B cell (primary cell): ENCODE measurements at regions not wholly inside any gene's neighbourhood (a gene's known extent, or its start where the extent isn't known, plus 50 kb on each side); places are given as distances from the start of the nearest gene placed in this dataset.

Experiments
- ATAC-seq: fragments of 200-7000 bp; cut with Tn5 transposase; one replicate; pipeline ENCODE4 v1.10.0; 2021; ENCODE audit warnings: low read depth, mild to moderate bottlenecking, moderate number of reproducible peaks, moderate library complexity
- CTCF ChIA-PET: fragments of 350-600 bp; sonication (Branson Sonifier 250); formaldehyde crosslinking; loops from one replicate; lab custom pipeline; 2021; ENCODE audit warnings: antibody characterized with exemption, inconsistent platforms; lab: Charles Lee
- POLR2A ChIA-PET: fragments of 350-600 bp; sonication (Branson Sonifier 250); formaldehyde crosslinking; loops from one replicate; lab custom pipeline; 2021; ENCODE audit warnings: antibody characterized with exemption; lab: Charles Lee
- DNase-seq: peaks from one replicate; pipeline ENCODE4 v3.0.0; 2013
- H2AFZ ChIP-seq: 2 replicates; pipeline ENCODE4 v1.6.1; 2012; ENCODE audit warnings: mild to moderate bottlenecking, low read depth, low read length; ENCODE audit not compliant: insufficient read depth, poor library complexity, severe bottlenecking
- H3K27ac ChIP-seq, 2 donors: 1 replicate in 1 of 2; 2 replicates in 1 of 2; pipeline ENCODE4 v1.5.1; 2012 to 2013; ENCODE audit warnings: low read length in 2 of 2, mild to moderate bottlenecking in 2 of 2, moderate library complexity in 1 of 2
- H3K27me3 ChIP-seq, 4 experiments: fragments of 200-600 bp in 1 of 4; sonication (generic) in 1 of 4; replicated peaks in 1 of 4; 1 replicate in 2 of 4; 2 replicates in 2 of 4; pipeline versions ENCODE4 v1.6.1 to v1.7.0; 2013 to 2016; ENCODE audit warnings: low read length in 3 of 4, mild to moderate bottlenecking in 2 of 4, mixed read lengths in 1 of 4, moderate library complexity in 1 of 4; ENCODE audit not compliant: insufficient read depth in 4 of 4, control insufficient read depth in 3 of 4; ENCODE audit errors: control extremely low read depth in 1 of 4
- H3K36me3 ChIP-seq, 2 experiments: replicated peaks in 1 of 2; 1 replicate in 1 of 2; 2 replicates in 1 of 2; pipeline versions ENCODE4 v1.6.1 to v1.7.1; 2013; ENCODE audit warnings: low read length in 1 of 2; ENCODE audit not compliant: insufficient read depth in 2 of 2, control insufficient read depth in 1 of 2; ENCODE audit errors: control extremely low read depth in 1 of 2, extremely low read depth in 1 of 2
- H3K4me1 ChIP-seq, 2 donors: fragments of 200-600 bp in 1 of 2; sonication (generic) in 1 of 2; 1 replicate in 1 of 2; 2 replicates in 1 of 2; pipeline versions ENCODE4 v1.5.1 to v1.6.1; 2013 to 2017; ENCODE audit warnings: low read length in 2 of 2; ENCODE audit not compliant: control insufficient read depth in 2 of 2, insufficient read depth in 2 of 2
- H3K4me2 ChIP-seq: replicated peaks from 2 replicates; pipeline ENCODE3; 2012; ENCODE audit warnings: mild to moderate bottlenecking, low read depth, low read length; ENCODE audit not compliant: poor library complexity, severe bottlenecking
- H3K4me3 ChIP-seq, 5 experiments: fragments of 200-600 bp in 1 of 5; sonication (generic) in 1 of 5; 1 replicate in 3 of 5; 2 replicates in 2 of 5; pipeline versions ENCODE4 v1.5.1 to v1.7.0; 2011 to 2016; ENCODE audit warnings: low read length in 4 of 5, mild to moderate bottlenecking in 4 of 5, low read depth in 2 of 5, control low read depth in 1 of 5, moderate library complexity in 1 of 5; ENCODE audit not compliant: insufficient read depth in 1 of 5; ENCODE audit errors: control extremely low read depth in 1 of 5, extremely low read depth in 1 of 5
- H3K79me2 ChIP-seq: fragments of 200-600 bp; sonication (generic); one replicate; pipeline ENCODE4 v1.6.0; 2016; ENCODE audit warnings: low read length; ENCODE audit not compliant: control insufficient read depth, insufficient read depth
- H3K9ac ChIP-seq: fragments of 200-600 bp; sonication (generic); 2 replicates; pipeline ENCODE4 v1.6.1; 2017; ENCODE audit warnings: mild to moderate bottlenecking, low read length, moderate library complexity
- H3K9me3 ChIP-seq, 3 donors: one replicate each; pipeline versions ENCODE4 v1.6.1 to v1.7.1; 2013; ENCODE audit warnings: low read length in 2 of 3; ENCODE audit not compliant: control insufficient read depth in 2 of 3, insufficient read depth in 1 of 3; ENCODE audit errors: control extremely low read depth in 1 of 3
- H4K20me1 ChIP-seq: 2 replicates; pipeline ENCODE4 v1.6.0; 2012; ENCODE audit warnings: mild to moderate bottlenecking, low read length; ENCODE audit not compliant: insufficient read depth, control insufficient read depth, poor library complexity, severe bottlenecking
- H3K27ac Mint-ChIP-seq: one replicate; pipeline ENCODE4 v1.8.0; 2021; ENCODE audit warnings: mixed read lengths
- H3K27me3 Mint-ChIP-seq: one replicate; pipeline ENCODE4 v1.8.0; 2021; ENCODE audit warnings: mixed read lengths
- H3K4me1 Mint-ChIP-seq: one replicate; pipeline ENCODE4 v1.8.0; 2021; ENCODE audit warnings: mixed read lengths
- H3K4me3 Mint-ChIP-seq: one replicate; pipeline ENCODE4 v1.8.0; 2021; ENCODE audit warnings: mixed read lengths
- H3K9me3 Mint-ChIP-seq: one replicate; pipeline ENCODE4 v1.8.0; 2022; ENCODE audit warnings: mixed read lengths; ENCODE audit not compliant: insufficient read depth
- CTCF ChIP-seq: fragments of 200-600 bp; IDR thresholded peaks from one replicate; pipeline ENCODE4 v1.8.0; 2022; ENCODE audit warnings: antibody characterized with exemption, mild to moderate bottlenecking
- EZH2 ChIP-seq: IDR thresholded peaks from 2 replicates; pipeline ENCODE4 v1.6.1; 2012; ENCODE audit warnings: borderline replicate concordance, low read depth, mild to moderate bottlenecking, moderate library complexity, low read length; ENCODE audit not compliant: insufficient read depth, poor library complexity, severe bottlenecking
- WGBS: methylation state at CpG from one replicate; pipeline ENCODE4 v1.1.5; 2013; ENCODE audit warnings: missing lambda C conversion rate; ENCODE audit not compliant: insufficient coverage; 5-methylcytosine and 5-hydroxymethylcytosine counted together
- intact Hi-C: fragments of 100-400 bp; cut with micrococcal nuclease; formaldehyde crosslinking; loops from one replicate; pipeline ENCODE4 v1.10.0; 2022

DNA sequence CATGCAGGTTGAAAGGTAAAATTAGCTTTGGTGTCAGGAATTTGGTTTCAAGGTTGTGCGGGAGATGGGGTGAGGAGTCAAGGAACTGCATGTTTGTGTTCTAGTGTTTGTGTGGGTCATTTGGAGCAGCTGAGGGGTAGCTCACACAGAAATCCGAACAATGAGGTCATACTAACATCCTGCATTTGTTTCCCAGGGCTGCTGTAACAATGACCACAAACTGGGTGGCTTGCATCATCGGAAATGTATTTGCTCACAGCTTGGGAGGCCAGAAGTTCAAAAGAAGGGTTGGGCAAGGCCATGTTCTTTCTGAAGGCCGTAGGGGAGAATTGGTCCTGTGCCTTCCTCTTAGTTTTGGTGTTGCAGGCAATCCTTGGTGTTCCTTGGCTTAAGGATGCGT, 287.4 kb downstream of the HAPSTR1 start:
- Histone ChIP-seq H3K4me3 (no peak overlapping the region), H3K9me3 (no peaks in the 10 kb centered on the region), H3K4me2 (no peak overlapping the region), H3K9ac (no peak overlapping the region), H2AFZ (no peak overlapping the region), H4K20me1 (no peaks in the 10 kb centered on the region), H3K27ac (no peak overlapping the region), H3K79me2 (no peaks in the 10 kb centered on the region), H3K36me3 (no peaks in the 10 kb centered on the region), H3K27me3 (no peaks in the 10 kb centered on the region), H3K4me1 (no peaks in the 10 kb centered on the region)
- DNase-seq: no peak
- Mint-ChIP-seq H3K9me3 (peaks cover 3% of the 10 kb centered on the region), H3K4me1 (no peaks in the 10 kb centered on the region), H3K27me3 (peaks cover 23% of the 10 kb centered on the region), H3K4me3 (no peak overlapping the region), H3K27ac (no peak overlapping the region)
- ChIA-PET CTCF (no interaction called here), POLR2A (no interaction called here)
- intact Hi-C loops: no loop called here
- 50% methylated on average over 4 of the region's 5 CpGs for WGBS
- no peak for ATAC-seq
- no peak for TF ChIP-seq EZH2
- no peak for TF ChIP-seq CTCF

DNA sequence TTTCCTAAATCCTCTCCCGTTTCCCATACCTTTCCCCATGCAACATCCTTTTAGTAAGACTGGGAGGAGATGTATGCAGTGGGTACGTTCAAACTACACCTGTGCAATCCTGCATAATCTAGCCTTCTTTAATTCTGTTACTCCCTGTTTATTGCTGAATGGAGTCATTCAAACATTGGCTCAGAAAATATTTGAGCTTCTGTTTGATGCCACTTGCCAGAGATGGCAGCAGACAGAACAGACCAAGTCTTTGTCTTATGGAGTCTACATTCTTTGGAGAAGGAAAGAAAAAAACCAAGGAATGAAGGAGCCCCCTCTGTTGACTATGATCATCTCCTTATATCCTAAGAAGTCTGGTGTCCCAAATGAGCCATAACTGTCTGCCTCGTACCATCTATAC, 288.8 kb downstream of the HAPSTR1 start:
- Histone ChIP-seq H2AFZ (no peak overlapping the region), H3K4me3 (no peak overlapping the region), H3K4me1 (no peaks in the 10 kb centered on the region), H3K79me2 (no peaks in the 10 kb centered on the region), H3K36me3 (no peaks in the 10 kb centered on the region), H4K20me1 (no peaks in the 10 kb centered on the region), H3K4me2 (no peak overlapping the region), H3K9me3 (peaks cover 0 to 3% (median 0%) of the 10 kb centered on the region in 3 donors), H3K27ac (no peak overlapping the region), H3K9ac (no peak overlapping the region), H3K27me3 (no peaks in the 10 kb centered on the region)
- Mint-ChIP-seq H3K4me1 (no peaks in the 10 kb centered on the region), H3K4me3 (no peak overlapping the region), H3K27me3 (peaks cover 24% of the 10 kb centered on the region), H3K27ac (no peak overlapping the region), H3K9me3 (peaks cover 3% of the 10 kb centered on the region)
- no CpG with 5 or more reads among the region's 3 CpGs for WGBS
- no peak for ATAC-seq
- ChIA-PET CTCF (no interaction called here), POLR2A (no interaction called here)
- DNase-seq: no peak
- intact Hi-C loops: no loop called here
- no peak for TF ChIP-seq CTCF
- no peak for TF ChIP-seq EZH2
